GM23338 (cell line): ENCODE measurements at regions not wholly inside any gene's neighbourhood (a gene's known extent, or its start where the extent isn't known, plus 50 kb on each side); places are given as distances from the start of the nearest gene placed in this dataset.

ENCODE experiments used
- ATAC-seq: fragments of 200-7000 bp; cut with Tn5 transposase; 3 replicates; pipeline ENCODE4 v1.9.1; 2020
- DNase-seq: peaks from one replicate; pipeline ENCODE4 v3.0.0-alpha.2; 2015; ENCODE audit warnings: low spot score
- H2AFZ ChIP-seq: fragments of 200-600 bp; sonication (generic); 2 replicates; pipeline ENCODE4 v1.8.0; 2016; ENCODE audit warnings: antibody characterized with exemption, mild to moderate bottlenecking, moderate library complexity
- H3F3A ChIP-seq: fragments of 200-600 bp; sonication (generic); replicated peaks from 2 replicates; pipeline ENCODE4 v1.8.0; 2017; ENCODE audit warnings: antibody characterized with exemption, mixed run types, low read depth
- H3K27ac ChIP-seq: fragments of 200-600 bp; sonication (generic); 2 replicates; pipeline ENCODE4 v1.6.1; 2016; ENCODE audit warnings: low read depth
- H3K27me3 ChIP-seq: fragments of 200-600 bp; sonication (generic); 2 replicates; pipeline ENCODE4 v1.8.0; 2016; ENCODE audit warnings: mild to moderate bottlenecking, mixed run types, moderate library complexity; ENCODE audit not compliant: insufficient read depth
- H3K36me3 ChIP-seq: fragments of 200-600 bp; sonication (generic); 2 replicates; pipeline ENCODE4 v1.8.0; 2016; ENCODE audit warnings: mild to moderate bottlenecking; ENCODE audit not compliant: insufficient read depth
- H3K4me1 ChIP-seq: fragments of 200-600 bp; sonication (generic); 2 replicates; pipeline ENCODE4 v1.8.0; 2016; ENCODE audit warnings: mild to moderate bottlenecking, moderate library complexity; ENCODE audit not compliant: insufficient read depth
- H3K4me2 ChIP-seq: fragments of 200-600 bp; sonication (generic); 2 replicates; pipeline ENCODE4 v1.7.1; 2017; ENCODE audit warnings: mixed run types
- H3K4me3 ChIP-seq: fragments of 200-600 bp; sonication (generic); 2 replicates; pipeline ENCODE4 v1.6.1; 2016; ENCODE audit warnings: mixed run types
- H3K79me2 ChIP-seq: fragments of 200-600 bp; sonication (generic); replicated peaks from 2 replicates; pipeline ENCODE4 v1.8.0; 2017; ENCODE audit warnings: mild to moderate bottlenecking; ENCODE audit not compliant: insufficient read depth
- H3K9me2 ChIP-seq: fragments of 200-600 bp; sonication (generic); 2 replicates; pipeline ENCODE4 v1.8.0; 2017; ENCODE audit not compliant: insufficient read depth
- H4K20me1 ChIP-seq: fragments of 200-600 bp; sonication (generic); replicated peaks from 2 replicates; pipeline ENCODE4 v1.8.0; 2017; ENCODE audit warnings: mild to moderate bottlenecking; ENCODE audit not compliant: insufficient read depth
- H3K27ac Mint-ChIP-seq: 2 replicates; pipeline ENCODE4 v1.8.0; 2020; ENCODE audit warnings: inconsistent platforms, mild to moderate bottlenecking, moderate library complexity, mixed read lengths
- H3K27me3 Mint-ChIP-seq: 3 replicates; pipeline ENCODE4 v1.8.0; 2022; ENCODE audit warnings: low read depth, mild to moderate bottlenecking, moderate library complexity, mixed read lengths, inconsistent platforms; ENCODE audit not compliant: insufficient read depth, poor library complexity
- H3K36me3 Mint-ChIP-seq: 3 replicates; pipeline ENCODE4 v1.8.0; 2021; ENCODE audit warnings: low read depth, mild to moderate bottlenecking, inconsistent platforms, moderate library complexity, mixed read lengths
- H3K4me1 Mint-ChIP-seq: 3 replicates; pipeline ENCODE4 v1.8.0; 2020; ENCODE audit warnings: mild to moderate bottlenecking, inconsistent platforms, mixed read lengths
- H3K4me3 Mint-ChIP-seq: 3 replicates; pipeline ENCODE4 v1.8.0; 2021; ENCODE audit warnings: moderate library complexity, mild to moderate bottlenecking, inconsistent platforms, mixed read lengths
- H3K9me3 Mint-ChIP-seq: 3 replicates; pipeline ENCODE4 v1.8.0; 2020; ENCODE audit warnings: moderate library complexity, mild to moderate bottlenecking, inconsistent platforms, mixed read lengths
- CREB1 ChIP-seq: fragments of 250-450 bp; sonication (Bioruptor Pico); IDR thresholded peaks from 2 replicates; pipeline ENCODE4 v1.5.0; 2020; ENCODE audit warnings: low read depth, mild to moderate bottlenecking, moderate library complexity
- ETS1 ChIP-seq: IDR thresholded peaks from 2 replicates; pipeline ENCODE4 v1.6.1; 2016; ENCODE audit warnings: antibody characterized with exemption
- EZH2phosphoT487 ChIP-seq: fragments of 200-600 bp; sonication (generic); IDR thresholded peaks from one replicate; pipeline ENCODE4 v1.8.1; 2018; ENCODE audit warnings: antibody characterized with exemption; ENCODE audit not compliant: unreplicated experiment
- JUNB ChIP-seq: IDR thresholded peaks from one replicate; pipeline ENCODE4 v1.6.1; 2016; ENCODE audit warnings: antibody characterized with exemption; ENCODE audit not compliant: unreplicated experiment
- NANOG ChIP-seq: IDR thresholded peaks from 2 replicates; pipeline ENCODE4 v1.6.1; 2016; ENCODE audit warnings: antibody characterized with exemption, borderline replicate concordance
- POLR2AphosphoS5 ChIP-seq: IDR thresholded peaks from 2 replicates; pipeline ENCODE4 v1.6.1; 2016; ENCODE audit warnings: antibody characterized with exemption, low read depth
- STAT1 ChIP-seq: IDR thresholded peaks from one replicate; pipeline ENCODE4 v1.6.1; 2016; ENCODE audit warnings: antibody characterized with exemption; ENCODE audit not compliant: unreplicated experiment
- ZNF114 ChIP-seq: fragments of 250-450 bp; sonication (Bioruptor Pico); IDR thresholded peaks from 2 replicates; pipeline ENCODE4 v1.5.0; 2020; ENCODE audit warnings: mild to moderate bottlenecking, moderate library complexity
- ZNF331 ChIP-seq: fragments of 250-450 bp; sonication (Bioruptor Pico); IDR thresholded peaks from 2 replicates; pipeline ENCODE4 v1.5.0; 2020; ENCODE audit warnings: low read depth, mild to moderate bottlenecking, moderate library complexity
- ZNF462 ChIP-seq: fragments of 250-450 bp; sonication (Bioruptor Pico); IDR thresholded peaks from 2 replicates; pipeline ENCODE4 v1.5.0; 2020; ENCODE audit warnings: mild to moderate bottlenecking, moderate library complexity
- TF ChIP-seq, protein P1 (sequence below): IDR thresholded peaks from one replicate; pipeline ENCODE4 v1.6.1; 2018; ENCODE audit warnings: antibody characterized with exemption; ENCODE audit not compliant: unreplicated experiment

GRCh38 chr4:82050796-82051195, 323.0 kb downstream of the HNRNPD start:
- H3K4me3 ChIP-seq: no peak overlapping the region
- DNase-seq (no peak), ATAC-seq (no peak)
- peaks cover 5% of the 10 kb centered on the region; the same call in 1 of the 3 replicates for H3K9me3 Mint-ChIP-seq
- TF ChIP-seq CREB1 (CRISPR knock-in tag) (no peak), ZNF331 (no peak), POLR2AphosphoS5 (no peak), NANOG (no peak), EZH2phosphoT487 (no peak)
- TF ChIP-seq, protein P1, sequence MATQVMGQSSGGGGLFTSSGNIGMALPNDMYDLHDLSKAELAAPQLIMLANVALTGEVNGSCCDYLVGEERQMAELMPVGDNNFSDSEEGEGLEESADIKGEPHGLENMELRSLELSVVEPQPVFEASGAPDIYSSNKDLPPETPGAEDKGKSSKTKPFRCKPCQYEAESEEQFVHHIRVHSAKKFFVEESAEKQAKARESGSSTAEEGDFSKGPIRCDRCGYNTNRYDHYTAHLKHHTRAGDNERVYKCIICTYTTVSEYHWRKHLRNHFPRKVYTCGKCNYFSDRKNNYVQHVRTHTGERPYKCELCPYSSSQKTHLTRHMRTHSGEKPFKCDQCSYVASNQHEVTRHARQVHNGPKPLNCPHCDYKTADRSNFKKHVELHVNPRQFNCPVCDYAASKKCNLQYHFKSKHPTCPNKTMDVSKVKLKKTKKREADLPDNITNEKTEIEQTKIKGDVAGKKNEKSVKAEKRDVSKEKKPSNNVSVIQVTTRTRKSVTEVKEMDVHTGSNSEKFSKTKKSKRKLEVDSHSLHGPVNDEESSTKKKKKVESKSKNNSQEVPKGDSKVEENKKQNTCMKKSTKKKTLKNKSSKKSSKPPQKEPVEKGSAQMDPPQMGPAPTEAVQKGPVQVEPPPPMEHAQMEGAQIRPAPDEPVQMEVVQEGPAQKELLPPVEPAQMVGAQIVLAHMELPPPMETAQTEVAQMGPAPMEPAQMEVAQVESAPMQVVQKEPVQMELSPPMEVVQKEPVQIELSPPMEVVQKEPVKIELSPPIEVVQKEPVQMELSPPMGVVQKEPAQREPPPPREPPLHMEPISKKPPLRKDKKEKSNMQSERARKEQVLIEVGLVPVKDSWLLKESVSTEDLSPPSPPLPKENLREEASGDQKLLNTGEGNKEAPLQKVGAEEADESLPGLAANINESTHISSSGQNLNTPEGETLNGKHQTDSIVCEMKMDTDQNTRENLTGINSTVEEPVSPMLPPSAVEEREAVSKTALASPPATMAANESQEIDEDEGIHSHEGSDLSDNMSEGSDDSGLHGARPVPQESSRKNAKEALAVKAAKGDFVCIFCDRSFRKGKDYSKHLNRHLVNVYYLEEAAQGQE: no peak
- H3K4me2 ChIP-seq: no peak overlapping the region
- no peak overlapping the region for H3K4me3 Mint-ChIP-seq
- no peaks in the 10 kb centered on the region for H3K36me3 ChIP-seq
- H3K27me3 ChIP-seq: peaks cover 10% of the 10 kb centered on the region; the same call in 1 of the 2 replicates
- no peak overlapping the region for H3K27ac Mint-ChIP-seq
- no peaks in the 10 kb centered on the region for H3K4me1 ChIP-seq
- no peak overlapping the region for H3K27ac ChIP-seq
- H3K9me2 ChIP-seq: no peaks in the 10 kb centered on the region
- no peaks in the 10 kb centered on the region for H4K20me1 ChIP-seq
- H3K27me3 Mint-ChIP-seq: peaks cover 5% of the 10 kb centered on the region
- H3K79me2 ChIP-seq: no peaks in the 10 kb centered on the region
- no peaks in the 10 kb centered on the region for H3F3A ChIP-seq
- peaks cover 4% of the 10 kb centered on the region; the same call in 2 of the 3 replicates for H3K4me1 Mint-ChIP-seq
- no peaks in the 10 kb centered on the region for H3K36me3 Mint-ChIP-seq
- no peak overlapping the region for H2AFZ ChIP-seq

- Mint-ChIP-seq H3K36me3 (no peaks in the 10 kb centered on the region), H3K4me1 (peaks cover 6% of the 10 kb centered on the region; the same call in 2 of the 3 replicates), H3K9me3 (no peaks in the 10 kb centered on the region), H3K27me3 (peaks cover 12% of the 10 kb centered on the region), H3K4me3 (no peak overlapping the region), H3K27ac (no peak overlapping the region)
- DNase-seq (no peak), ATAC-seq (no peak)
- no peaks in the 10 kb centered on the region for H3K4me1 ChIP-seq
- no peaks in the 10 kb centered on the region for H3K36me3 ChIP-seq
- no peaks in the 10 kb centered on the region for H4K20me1 ChIP-seq
- H3K4me2 ChIP-seq: no peak overlapping the region
- no peak overlapping the region for H3K4me3 ChIP-seq
- H3K79me2 ChIP-seq: no peaks in the 10 kb centered on the region
- H3K27ac ChIP-seq: no peak overlapping the region
- no peak overlapping the region for H2AFZ ChIP-seq
- peaks cover 3% of the 10 kb centered on the region; the same call in 1 of the 2 replicates for H3F3A ChIP-seq
- H3K9me2 ChIP-seq: no peaks in the 10 kb centered on the region
- H3K27me3 ChIP-seq: peaks cover 19% of the 10 kb centered on the region
- TF ChIP-seq CREB1 (CRISPR knock-in tag) (no peak), ZNF331 (no peak), STAT1 (no peak), POLR2AphosphoS5 (no peak), ZNF114 (CRISPR knock-in tag) (no peak), JUNB (no peak), ETS1 (no peak), ZNF462 (CRISPR knock-in tag) (no peak)
Observed at GRCh38 chr4:82049294-82049693, 324.5 kb downstream of the HNRNPD start.
